GM19468 (cell line): ENCODE measurements at regions not wholly inside any gene's neighbourhood (a gene's known extent, or its start where the extent isn't known, plus 50 kb on each side); places are given as distances from the start of the nearest gene placed in this dataset.

Experiments used
- ATAC-seq: cut with Tn5 transposase; IDR thresholded peaks from one replicate; pipeline ENCODE4 v1.9.1; 2021; ENCODE audit warnings: mild to moderate bottlenecking, moderate library complexity, moderate number of reproducible peaks; ENCODE audit not compliant: unreplicated experiment; ENCODE audit errors: extremely low read depth

DNA sequence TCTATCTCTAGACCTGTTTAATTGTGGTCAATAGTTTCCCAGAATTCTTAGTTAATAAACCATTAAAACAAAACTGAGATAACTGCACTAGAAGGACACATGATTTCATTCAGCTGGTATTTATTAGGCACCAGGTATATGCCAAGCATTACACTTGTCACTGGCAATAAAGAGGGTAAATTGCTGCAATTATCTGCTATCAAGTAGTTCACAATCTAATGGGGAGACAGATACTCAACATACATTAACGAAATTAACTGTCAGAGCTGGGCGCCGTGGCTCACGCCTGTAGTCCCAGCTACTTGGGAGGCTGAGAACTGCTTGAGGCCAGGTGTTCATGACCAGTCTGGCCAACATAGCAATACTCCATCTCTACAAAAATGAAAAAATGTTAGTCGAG is 71.7 kb upstream of the WIPF1 start:
- no peak for ATAC-seq

DNA sequence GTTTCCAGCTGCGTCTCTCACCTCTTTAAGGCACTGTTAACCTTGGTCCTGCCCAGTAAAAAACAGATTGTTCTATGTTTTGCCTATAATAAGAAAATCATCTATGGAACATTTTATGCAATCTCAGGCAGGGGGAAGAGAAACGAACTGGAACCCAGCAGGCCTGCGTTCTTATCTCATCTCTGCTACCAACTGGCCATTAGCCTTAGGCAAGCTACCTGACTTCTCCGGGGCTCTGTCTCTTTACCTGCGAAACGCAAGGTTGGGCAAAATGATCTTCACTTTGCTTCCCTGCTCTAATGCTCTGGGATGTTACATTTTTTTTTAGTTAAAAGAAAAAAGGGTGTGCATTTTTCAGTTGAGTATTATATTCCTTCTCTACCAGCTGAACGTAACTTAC is 70.5 kb upstream of the WIPF1 start:
- no peak for ATAC-seq

DNA sequence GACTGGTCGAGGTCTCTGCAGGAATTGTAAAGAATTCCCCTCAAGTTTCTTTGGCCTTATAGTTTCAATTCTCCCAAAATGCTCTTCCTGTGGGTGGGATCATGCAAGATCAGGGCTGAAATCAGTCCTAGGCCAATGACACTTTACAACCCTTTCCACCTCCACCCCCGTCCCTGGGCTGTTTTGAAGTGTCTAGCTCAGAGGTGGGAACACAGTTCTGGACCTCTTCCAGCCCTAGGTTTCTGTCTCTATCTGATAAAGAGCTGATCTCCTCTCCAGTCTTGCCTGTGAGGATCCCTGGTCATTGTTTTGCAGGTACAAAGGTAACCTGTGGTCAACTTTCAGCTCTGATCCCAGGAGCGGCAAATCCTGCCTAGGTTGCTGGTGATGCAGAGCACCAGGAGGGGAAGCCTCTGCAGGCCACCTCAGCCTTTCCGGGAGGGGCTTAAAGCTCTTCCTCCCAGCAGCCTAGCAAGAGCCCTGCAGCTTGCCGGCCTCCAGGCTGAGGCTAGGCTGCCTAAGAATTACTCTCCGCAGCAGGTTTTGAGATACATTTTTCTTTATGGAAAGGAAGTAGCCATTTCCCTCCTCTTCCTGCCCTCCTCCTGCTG is 69.8 kb upstream of the WIPF1 start:
- ATAC-seq: no peak

DNA sequence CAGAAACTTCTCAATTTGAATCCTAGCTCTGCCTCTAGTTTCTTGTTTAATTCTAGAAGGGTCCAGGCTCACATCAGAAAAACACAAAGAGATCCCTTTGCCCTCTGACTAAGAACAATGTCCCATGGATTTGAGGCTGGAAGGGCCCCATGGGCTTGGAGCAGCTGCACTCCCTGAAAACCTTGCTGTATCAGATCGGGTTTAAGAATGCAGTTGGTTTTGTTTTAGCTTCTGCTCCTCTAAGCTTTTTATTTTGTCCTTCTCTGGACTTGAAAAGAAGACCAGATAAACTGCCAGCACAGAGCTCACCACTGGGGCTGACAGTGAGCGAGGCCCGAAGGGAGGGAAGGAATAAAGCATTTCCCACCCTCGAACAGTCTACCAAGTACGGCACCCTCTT is 69.2 kb upstream of the WIPF1 start:
- no peak for ATAC-seq

DNA sequence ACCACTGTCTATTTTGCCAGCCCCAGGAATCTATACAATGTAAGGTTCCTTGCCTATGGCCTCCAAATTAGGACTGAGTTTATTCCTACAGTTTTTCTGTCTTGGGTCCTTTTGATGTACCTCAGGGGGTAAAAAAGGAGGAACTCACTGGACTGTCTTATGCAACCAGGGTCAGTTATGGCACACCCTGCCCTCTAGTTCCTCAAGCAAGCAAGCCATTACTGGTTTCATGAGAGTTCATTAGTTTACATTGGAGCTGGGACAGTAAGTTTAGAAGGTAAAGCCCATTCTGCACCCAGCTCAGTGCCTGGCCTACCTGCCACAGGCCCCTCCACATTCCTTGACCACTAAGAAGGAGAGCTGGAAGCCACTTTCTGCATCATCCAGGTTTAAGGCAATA is 68.7 kb upstream of the WIPF1 start:
- ATAC-seq: no peak

DNA sequence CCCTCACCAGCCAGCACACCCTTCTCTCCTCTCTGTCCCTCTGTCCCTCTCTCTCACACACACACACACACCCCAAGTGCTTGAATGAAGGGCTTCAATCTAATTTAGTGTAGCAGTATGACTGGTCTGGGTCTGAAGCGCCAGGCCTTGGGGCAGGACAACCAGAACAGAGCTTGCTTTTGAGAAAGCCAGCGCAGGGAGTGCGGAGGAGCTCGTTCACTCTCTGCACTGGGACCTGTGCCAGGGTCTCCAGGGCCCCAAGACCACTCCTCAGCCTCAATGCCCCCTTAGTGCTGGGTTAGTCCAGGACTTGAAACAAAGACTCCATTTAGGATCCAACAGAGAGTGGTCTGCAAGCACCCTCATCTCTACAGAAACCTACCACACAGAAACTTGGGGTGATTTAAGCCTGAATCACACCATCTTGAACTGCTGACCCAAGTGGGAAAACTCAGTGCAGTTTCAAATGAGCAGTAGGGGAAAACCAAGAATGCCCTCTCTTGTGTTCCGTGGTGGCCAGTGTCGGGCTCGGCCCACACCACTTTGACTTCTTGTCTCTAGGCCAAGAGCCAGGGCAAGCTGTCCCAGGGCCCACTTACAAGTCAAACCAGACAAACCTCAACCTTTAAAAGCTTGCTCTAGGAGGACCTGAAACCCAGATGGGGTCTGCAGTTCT is 66.6 kb upstream of the WIPF1 start:
- ATAC-seq: no peak

DNA sequence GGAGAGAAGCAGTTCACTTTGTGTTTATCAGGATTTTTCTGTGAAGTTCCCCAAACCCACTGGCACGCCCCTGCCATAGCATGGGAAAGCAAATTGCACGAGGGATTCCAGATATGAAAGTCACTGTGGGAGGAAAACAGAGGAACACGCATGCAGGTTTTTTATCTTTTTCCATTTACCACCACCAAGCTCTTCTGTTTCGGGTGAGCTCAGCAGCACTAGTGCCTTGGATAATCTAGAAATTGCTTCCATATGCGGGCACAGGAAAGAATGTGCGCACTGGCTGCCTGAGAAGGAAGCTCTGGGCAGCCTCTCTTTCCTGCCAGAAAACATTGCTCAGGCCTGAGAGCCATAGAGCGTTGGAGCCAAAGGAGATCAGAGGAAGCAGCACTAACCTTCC is 65.9 kb upstream of the WIPF1 start:
- ATAC-seq: no peak

DNA sequence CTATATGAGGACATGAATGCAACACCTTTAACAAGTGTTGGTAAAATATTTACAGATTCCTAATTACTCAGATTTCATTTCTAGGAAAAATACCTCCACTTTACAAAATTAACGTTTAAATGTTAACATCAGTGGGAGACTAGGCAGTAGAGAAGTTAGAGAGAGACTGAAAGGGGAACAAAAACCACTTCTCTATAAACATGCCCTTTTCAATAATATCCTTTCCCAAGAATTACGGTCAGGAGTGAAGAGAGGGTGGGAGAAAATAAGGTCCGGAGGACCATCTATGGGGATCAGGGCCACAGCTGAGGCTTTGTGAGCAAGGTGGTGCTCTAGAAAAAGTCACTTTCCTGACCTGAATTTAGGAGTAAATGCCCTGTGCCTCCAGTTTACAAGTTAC is 65.3 kb upstream of the WIPF1 start:
- ATAC-seq: no peak

DNA sequence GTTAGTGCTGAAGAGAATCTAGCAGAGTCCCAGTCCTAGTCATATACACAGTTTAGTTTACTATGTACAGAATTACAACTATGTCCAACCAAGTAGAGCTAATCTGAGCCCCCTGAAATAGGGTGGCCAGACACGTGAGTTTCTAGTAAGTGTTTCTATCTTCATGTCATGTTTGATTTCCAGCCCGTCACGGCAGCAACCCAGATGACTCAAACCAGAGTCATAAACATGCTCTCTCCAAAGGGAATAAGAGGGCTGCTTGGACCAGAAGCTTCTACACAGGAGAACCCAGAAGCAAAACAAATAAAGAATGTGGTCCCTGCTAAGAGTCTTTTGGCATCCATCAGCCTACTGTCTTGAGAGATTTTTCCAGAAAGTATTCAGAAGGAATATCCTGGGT is 64.9 kb upstream of the WIPF1 start:
- no peak for ATAC-seq

DNA sequence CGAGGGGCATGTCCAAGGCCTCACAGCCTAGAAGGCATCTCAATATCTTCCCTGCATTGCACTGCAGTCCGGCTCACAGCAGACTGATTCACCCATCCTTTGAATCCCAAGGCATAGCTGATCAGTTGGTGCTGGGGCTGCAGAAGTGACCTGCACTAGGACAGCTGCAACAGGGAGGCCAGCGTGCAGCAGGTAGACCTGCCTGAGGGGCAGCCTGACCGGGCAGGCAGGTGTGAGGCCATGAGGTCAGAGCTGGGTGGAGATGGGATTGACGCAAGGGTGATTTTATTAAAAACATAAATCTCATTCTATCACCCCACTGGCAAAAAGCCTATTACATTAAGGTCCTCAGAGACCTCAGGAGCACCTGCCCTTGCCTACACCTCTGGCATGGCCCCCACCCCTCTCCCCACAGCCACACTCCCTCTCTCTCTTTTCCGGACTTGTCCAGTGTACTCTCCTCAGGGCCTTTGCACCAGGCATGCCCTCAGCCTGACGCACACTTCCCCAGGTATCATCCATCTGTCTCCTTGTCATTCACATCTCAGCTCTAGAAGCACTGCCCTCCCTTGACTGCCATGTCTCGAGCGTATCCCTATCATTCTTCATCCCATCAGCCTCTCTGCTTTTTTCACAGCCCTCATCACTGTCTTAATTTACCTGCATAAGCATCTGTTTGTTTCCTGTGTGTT is 63.5 kb upstream of the WIPF1 start:
- ATAC-seq: no peak

DNA sequence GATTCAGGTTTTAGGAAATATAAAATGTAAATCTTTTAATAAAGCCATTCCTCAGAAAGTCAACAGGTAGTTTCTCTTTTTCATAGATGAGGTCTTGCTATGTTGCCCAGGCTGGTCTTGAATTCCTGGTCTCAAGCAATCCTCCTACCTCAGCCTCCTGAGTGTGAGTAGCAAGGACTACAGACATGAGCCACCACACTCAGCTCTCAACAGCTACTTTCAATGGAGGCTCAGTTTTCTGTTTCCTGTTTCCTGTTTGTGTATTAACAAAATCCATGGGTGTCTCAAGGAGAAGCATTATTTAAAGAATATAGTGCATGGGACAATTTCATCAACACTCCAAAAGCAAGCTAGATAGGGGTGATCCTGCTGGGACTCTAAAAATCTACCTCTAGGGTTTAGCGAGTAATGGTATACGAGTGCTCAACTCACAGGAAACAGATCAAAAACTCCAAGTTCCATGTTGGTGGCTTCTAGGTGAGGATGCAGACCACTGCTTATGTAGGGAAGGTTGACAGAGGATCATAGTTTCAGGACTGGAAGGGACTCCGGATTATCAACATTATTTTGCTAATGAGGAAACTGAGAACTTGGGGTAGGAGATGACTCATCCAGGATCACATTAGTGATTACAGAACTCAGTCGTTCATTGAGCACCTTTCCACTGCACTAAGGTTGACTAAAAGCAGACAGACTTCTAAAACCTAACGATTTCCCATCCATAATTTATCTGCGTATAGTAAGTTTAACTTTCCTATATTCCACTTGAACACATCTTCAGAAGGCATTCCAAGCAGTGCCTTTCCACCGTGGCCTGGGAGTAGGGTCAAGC is 61.7 kb upstream of the WIPF1 start:
- ATAC-seq: no peak

DNA sequence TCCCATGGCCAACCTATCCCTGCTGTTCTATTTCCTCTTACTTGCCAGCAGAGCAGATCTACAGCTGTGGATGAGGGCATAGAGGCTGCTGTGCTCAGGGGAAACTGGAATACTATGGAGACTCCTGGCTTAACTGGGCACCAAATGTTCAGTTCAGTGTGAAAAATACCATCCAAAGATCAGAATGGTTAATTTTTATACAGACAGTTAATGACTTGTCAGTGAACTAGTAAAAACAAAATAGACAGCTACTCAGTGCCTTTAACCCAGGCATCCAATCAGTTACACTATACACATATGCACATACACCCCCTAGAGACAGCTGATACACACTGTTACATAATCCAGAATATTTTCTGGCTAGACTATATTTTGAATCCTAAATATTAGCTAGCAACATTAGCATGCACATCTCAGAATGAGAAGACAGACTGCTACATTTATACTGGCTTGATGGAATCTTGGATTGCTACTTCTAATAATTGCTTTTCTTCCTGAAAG is 59.1 kb upstream of the WIPF1 start:
- no peak for ATAC-seq

DNA sequence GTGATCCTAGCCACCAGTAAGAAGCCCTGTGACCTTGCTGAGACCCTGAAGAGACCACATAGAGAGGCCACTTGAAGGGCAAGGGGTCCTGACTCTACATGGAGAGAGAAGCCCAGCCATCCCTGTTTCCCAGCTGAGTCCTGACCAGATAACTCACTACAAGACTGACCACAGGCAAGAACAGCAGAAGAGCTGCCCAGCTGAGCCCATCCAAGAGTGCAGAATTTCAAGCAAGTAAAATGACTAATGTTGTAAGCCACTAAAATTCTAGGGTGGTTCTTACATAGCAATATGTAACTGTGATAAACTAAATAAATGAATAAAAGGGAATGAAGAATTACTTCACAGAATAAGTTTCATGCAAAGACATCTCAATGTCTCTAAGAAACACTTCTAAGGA is 58.4 kb upstream of the WIPF1 start:
- no peak for ATAC-seq

DNA sequence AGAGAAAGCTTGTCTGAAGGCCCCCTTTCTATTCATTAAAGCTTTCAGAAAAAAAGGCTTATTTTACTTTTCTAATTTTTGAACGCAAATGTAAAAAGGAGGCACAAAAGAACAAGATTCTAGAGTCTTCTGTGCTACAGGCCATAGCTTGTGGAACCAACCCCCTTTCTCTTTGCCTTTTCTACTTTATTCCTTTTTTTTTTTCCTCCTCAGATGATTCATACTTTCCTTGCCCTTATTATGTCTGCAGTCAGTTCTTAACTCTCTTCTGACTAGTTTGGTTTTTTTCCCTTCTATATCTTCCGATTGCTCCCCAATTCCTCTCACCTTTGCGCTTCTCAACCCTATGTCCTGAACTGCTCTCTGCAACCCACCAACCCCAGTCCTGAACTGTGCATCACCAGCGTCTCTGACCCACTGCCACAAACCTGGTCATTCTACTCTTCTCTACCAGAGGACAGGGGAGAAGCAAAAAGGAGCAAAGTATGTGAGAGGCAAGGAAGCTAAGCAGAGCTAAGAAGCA is 56.9 kb upstream of the WIPF1 start:
- ATAC-seq: no peak

DNA sequence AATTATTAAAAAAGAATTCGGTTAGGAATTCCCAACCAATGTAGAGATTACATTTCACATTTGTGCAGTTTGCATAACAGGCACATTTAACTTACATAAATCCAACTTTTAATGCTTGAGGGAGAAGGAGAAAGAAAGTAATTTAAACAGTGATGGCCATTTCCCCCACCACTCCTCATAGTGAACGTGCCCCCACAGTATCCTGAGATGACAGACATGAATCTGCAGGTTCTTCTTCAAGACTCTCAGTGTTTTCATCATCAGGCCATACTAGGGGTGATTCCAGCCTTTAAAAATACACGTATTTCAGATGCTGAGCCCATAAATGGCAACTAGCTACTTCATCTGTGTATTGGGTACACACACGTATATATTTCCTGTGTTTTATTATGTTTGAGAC is 51.3 kb upstream of the WIPF1 start:
- ATAC-seq: no peak
